ENCODE measurements at regions not wholly inside any gene's neighbourhood (a gene's known extent, or its start where the extent isn't known, plus 50 kb on each side); places are given as distances from the start of the nearest gene placed in this dataset.

- Histone ChIP-seq H3K9me3 (no peaks in the 10 kb centered on the region), H3K4me1 (no peaks in the 10 kb centered on the region), H3K36me3 (ENCODE audit: control insufficient read depth, insufficient read depth, low read length) (no peaks in the 10 kb centered on the region), H3K27me3 (replicated peaks; ENCODE audit: control insufficient read depth, insufficient read depth, low read length) (no peaks in the 10 kb centered on the region), H3K4me3 (ENCODE audit: low read depth, low read length) (no peak overlapping the region)
- no peaks in the 10 kb centered on the region for H3K4me1 Mint-ChIP-seq (ENCODE audit: low read depth, unreplicated experiment)
- H3K27ac Mint-ChIP-seq (ENCODE audit: unreplicated experiment): no peak overlapping the region
- TF ChIP-seq CTCF (IDR thresholded peaks at IDR 0.05; ENCODE audit: insufficient read depth in 1 of 2, low read depth in 1 of 2, low read length in 1 of 2, severe bottlenecking in 1 of 2, unreplicated experiment in 1 of 2): no peak
- BruUV-seq (replicated peaks): no TSS peak
- no peaks in the 10 kb centered on the region for H3K36me3 Mint-ChIP-seq (ENCODE audit: insufficient read depth, unreplicated experiment)
- ChIA-PET CTCF (no interaction called here), POLR2A (no interaction called here)
- intact Hi-C loops (cut with micrococcal nuclease; ENCODE audit: unreplicated experiment): no loop called here
- peak in 1 of 2 experiments; percentile 19 for DNase-seq
- no peaks in the 10 kb centered on the region for H3K9me3 Mint-ChIP-seq (ENCODE audit: unreplicated experiment)
- H3K27me3 Mint-ChIP-seq (ENCODE audit: insufficient read depth, unreplicated experiment): peaks cover 20% of the 10 kb centered on the region
- H3K4me3 Mint-ChIP-seq (ENCODE audit: unreplicated experiment): no peak overlapping the region
Observed at GRCh38 chr20:52833901-52834300, 138.3 kb upstream of the TSHZ2 start.

- Histone ChIP-seq H3K27me3 (replicated peaks; ENCODE audit: control insufficient read depth, insufficient read depth, low read length) (no peaks in the 10 kb centered on the region), H3K36me3 (ENCODE audit: control insufficient read depth, insufficient read depth, low read length) (no peaks in the 10 kb centered on the region), H3K4me3 (ENCODE audit: low read depth, low read length) (no peak overlapping the region), H3K9me3 (no peaks in the 10 kb centered on the region), H3K4me1 (no peaks in the 10 kb centered on the region)
- ChIA-PET CTCF (no interaction called here), POLR2A (no interaction called here)
- Mint-ChIP-seq H3K36me3 (ENCODE audit: insufficient read depth, unreplicated experiment) (no peaks in the 10 kb centered on the region), H3K4me3 (ENCODE audit: unreplicated experiment) (no peak overlapping the region), H3K9me3 (ENCODE audit: unreplicated experiment) (no peaks in the 10 kb centered on the region), H3K27me3 (ENCODE audit: insufficient read depth, unreplicated experiment) (peaks cover 12% of the 10 kb centered on the region), H3K4me1 (ENCODE audit: low read depth, unreplicated experiment) (no peaks in the 10 kb centered on the region), H3K27ac (ENCODE audit: unreplicated experiment) (no peak overlapping the region)
- no peak for DNase-seq
- intact Hi-C loops (cut with micrococcal nuclease; ENCODE audit: unreplicated experiment): no loop called here
- no TSS peak for BruUV-seq (replicated peaks)
- no peak for TF ChIP-seq CTCF (IDR thresholded peaks at IDR 0.05; ENCODE audit: insufficient read depth in 1 of 2, low read depth in 1 of 2, low read length in 1 of 2, severe bottlenecking in 1 of 2, unreplicated experiment in 1 of 2)
Observed at GRCh38 chr20:52832151-52832774, 139.9 kb upstream of the TSHZ2 start.

GRCh38 chr20:52830598-52830997, 141.6 kb upstream of the TSHZ2 start:
- no peak for TF ChIP-seq CTCF (IDR thresholded peaks at IDR 0.05; ENCODE audit: insufficient read depth in 1 of 2, low read depth in 1 of 2, low read length in 1 of 2, severe bottlenecking in 1 of 2, unreplicated experiment in 1 of 2)
- Histone ChIP-seq H3K9me3 (no peaks in the 10 kb centered on the region), H3K4me1 (no peaks in the 10 kb centered on the region), H3K27me3 (replicated peaks; ENCODE audit: control insufficient read depth, insufficient read depth, low read length) (no peaks in the 10 kb centered on the region), H3K36me3 (ENCODE audit: control insufficient read depth, insufficient read depth, low read length) (no peaks in the 10 kb centered on the region), H3K4me3 (ENCODE audit: low read depth, low read length) (no peak overlapping the region)
- H3K36me3 Mint-ChIP-seq (ENCODE audit: insufficient read depth, unreplicated experiment): no peaks in the 10 kb centered on the region
- no peaks in the 10 kb centered on the region for H3K9me3 Mint-ChIP-seq (ENCODE audit: unreplicated experiment)
- CTCF ChIA-PET: no interaction called here
- H3K27ac Mint-ChIP-seq (ENCODE audit: unreplicated experiment): no peak overlapping the region
- no peaks in the 10 kb centered on the region for H3K4me1 Mint-ChIP-seq (ENCODE audit: low read depth, unreplicated experiment)
- DNase-seq: no peak
- POLR2A ChIA-PET: no interaction called here
- peaks cover 10% of the 10 kb centered on the region for H3K27me3 Mint-ChIP-seq (ENCODE audit: insufficient read depth, unreplicated experiment)
- no TSS peak for BruUV-seq (replicated peaks)
- intact Hi-C loops (cut with micrococcal nuclease; ENCODE audit: unreplicated experiment): no loop called here
- no peak overlapping the region for H3K4me3 Mint-ChIP-seq (ENCODE audit: unreplicated experiment)
